Activated T-cell treated with anti-CD3 and anti-CD28 coated beads for 4 hours (primary cell): ENCODE measurements at regions not wholly inside any gene's neighbourhood (a gene's known extent, or its start where the extent isn't known, plus 50 kb on each side); places are given as distances from the start of the nearest gene placed in this dataset.
"Not testable (repeated sequence)": the region's sequence is repeated elsewhere in the genome, so short reads cannot be mapped to it uniquely, and the experiment has no call there.

Experiments
- DNase-seq: peaks from one replicate; pipeline ENCODE4 v3.0.0-alpha.2; 2020

DNA sequence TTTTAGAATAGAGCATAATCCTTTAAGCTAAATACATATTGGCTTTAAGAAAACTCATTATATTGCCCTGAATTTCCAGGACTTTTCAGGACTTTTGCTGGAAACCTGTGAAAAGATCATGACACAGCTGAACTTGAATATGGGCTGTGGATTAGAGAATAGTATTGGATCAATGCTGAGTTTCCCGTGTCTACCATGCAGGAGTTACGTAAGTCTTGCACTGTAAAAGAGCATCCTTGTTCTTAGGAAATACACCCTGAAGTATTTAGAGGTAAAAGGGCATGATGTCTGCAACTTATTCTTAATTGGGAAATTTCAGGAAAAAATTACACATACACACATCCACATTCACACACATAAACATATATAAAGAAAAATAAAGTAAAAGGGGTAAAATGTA is 82.1 kb downstream of the ZFP36L2 start:
- DNase-seq = no peak

DNA sequence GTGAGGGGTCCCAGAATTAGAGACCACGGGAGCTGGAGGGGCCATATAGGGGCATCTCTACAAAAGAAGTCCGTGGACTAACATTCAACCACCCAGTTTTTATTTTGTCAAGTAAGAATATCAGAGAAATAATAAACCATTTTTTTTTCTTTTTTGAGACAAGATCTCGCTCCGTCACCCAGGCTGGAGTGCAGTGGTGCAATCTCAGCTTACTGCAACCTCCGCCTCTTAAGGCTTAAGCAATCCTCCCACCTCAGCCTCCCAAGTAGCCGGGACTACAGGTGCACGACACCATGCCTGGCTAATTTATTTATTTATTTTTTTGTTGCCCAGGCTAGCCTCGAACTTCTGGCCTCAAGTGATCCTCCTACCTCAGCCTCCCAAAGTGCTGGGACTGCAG is 82.7 kb downstream of the ZFP36L2 start:
- DNase-seq = no peak

DNA sequence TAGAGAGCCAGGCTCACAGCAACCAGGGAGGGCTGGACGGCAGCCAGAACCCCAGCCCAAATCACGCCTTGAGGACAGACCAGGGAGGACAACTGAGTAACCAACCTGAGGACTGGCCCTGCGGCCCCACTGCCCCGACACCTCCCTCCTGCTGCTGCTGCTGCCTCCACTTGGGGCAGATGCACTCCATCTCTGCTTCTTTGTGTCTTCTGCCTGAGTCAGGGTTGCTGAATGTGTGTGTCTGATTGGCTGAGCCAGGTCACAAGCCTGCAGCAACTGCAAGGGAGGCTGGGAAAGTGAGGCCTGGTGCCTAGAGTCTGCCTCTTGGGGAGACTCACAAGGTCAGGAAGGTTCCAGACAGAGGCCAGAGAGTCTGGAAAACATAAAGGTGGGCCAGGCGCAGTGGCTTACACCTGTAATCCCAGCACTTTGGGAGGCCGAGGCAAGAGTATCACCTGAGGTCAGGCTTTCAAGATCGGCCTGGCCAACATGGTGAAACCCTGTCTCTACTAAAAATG is 83.4 kb downstream of the ZFP36L2 start:
- DNase-seq = no peak

DNA sequence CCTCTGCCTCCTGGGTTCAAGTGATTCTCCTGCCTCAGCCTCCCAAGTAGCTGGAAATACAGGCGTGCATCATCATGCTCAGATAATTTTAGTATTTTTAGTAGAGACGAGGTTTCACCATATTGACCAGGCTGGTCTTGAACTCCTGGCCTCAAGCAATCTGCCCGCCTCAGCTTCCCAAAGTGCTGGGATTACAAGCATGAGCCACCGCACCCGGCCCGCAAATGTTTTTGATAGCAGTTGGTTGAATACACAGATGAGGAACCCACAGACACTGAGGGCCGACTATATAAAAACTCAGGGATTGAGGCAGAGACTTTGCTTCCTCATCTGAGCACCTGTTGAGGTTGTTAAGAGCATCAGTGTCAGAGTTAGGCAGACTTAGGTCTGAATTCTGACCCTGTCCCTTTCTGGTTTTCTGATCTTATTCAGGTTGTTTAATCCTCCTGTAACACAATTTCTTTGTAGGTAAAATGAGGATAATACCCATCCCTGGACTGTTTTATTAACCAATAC is 84.7 kb downstream of the ZFP36L2 start:
- DNase-seq = not testable (repeated sequence)

DNA sequence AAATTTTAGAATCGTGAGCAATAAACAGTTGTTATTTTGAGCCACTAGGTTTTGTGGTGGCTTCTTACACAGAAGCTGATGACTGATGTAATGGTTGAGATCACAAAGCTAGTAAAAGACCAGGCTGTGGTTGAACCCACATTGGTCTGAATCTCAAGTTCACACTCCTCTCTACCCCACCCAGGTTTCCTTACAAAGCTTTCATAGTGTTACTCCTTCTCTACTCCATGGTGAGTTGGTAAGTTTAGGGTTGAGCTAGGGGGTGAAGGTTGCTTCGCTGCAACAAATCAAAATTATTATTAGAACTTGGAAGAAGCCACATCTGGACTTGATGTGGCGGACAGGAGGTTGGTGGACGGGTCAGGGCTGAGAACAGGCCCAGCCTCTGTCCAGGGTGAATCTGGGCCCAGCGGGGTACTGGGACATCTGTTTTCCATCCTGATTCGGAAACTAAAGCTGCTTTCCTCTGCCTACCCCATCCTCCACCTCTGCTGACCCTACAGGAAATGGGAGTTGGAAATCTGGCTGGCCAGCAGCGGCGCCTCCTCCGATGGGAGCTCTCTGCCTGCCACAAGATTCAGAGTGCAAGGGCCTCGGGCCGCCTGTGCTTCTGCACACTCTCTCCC is 86.3 kb downstream of the ZFP36L2 start:
- no peak for DNase-seq

DNA sequence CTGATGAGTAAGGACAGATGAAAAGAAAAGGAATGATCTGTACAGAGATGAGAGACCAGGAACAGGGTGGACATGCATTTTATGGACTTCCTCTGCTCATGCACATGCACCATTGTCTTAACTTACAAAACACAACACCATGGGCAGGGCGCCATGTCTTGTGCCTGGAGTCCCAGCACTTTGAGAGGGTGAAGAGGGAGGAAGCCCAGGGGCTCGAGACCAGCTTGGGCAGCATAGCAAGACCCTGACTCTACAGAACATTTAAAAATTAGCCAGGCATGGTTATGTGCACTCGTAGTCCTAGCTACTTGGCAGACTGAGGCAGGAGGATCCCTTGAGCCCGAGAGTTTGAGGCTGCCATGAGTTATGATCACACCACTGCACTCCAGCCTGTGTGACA is 86.9 kb downstream of the ZFP36L2 start:
- DNase-seq = no peak

DNA sequence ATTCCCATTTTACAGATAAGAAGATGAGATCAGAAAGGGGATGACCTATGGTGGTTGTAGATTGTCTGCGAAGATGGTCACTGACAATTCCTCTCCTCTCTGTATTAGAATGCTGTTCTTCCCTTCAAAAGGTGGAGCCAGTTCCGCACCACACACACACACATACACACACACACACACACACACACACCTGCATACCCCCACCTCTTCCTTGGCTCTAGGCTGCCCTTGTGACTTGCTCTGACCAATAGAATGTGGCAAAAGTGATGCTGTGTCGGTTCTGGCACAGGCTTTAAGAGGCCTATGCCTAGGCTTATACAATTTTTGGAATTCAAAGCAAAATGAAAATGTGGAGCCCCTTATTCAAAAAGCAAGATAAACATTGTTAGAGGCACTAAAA is 88.0 kb downstream of the ZFP36L2 start:
- no peak for DNase-seq

DNA sequence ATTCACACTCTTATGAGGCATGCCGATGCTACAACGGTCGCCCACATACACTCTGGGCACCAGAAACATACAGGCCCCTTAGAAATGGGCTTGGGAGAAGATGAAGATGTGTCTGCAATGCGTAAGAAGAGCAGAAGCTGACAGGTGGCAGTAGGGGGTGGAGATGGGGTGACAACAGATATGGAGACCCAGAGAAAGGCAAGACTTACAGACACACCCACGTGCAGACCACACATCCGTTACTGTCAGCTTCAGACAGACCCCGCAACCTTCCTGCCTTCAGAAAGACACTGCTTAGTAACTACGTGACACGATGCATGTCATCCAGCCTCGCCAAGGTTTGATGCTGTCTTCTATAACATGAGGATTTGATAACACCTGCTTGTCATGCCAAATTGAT is 89.5 kb downstream of the ZFP36L2 start:
- DNase-seq = peak; percentile 73

DNA sequence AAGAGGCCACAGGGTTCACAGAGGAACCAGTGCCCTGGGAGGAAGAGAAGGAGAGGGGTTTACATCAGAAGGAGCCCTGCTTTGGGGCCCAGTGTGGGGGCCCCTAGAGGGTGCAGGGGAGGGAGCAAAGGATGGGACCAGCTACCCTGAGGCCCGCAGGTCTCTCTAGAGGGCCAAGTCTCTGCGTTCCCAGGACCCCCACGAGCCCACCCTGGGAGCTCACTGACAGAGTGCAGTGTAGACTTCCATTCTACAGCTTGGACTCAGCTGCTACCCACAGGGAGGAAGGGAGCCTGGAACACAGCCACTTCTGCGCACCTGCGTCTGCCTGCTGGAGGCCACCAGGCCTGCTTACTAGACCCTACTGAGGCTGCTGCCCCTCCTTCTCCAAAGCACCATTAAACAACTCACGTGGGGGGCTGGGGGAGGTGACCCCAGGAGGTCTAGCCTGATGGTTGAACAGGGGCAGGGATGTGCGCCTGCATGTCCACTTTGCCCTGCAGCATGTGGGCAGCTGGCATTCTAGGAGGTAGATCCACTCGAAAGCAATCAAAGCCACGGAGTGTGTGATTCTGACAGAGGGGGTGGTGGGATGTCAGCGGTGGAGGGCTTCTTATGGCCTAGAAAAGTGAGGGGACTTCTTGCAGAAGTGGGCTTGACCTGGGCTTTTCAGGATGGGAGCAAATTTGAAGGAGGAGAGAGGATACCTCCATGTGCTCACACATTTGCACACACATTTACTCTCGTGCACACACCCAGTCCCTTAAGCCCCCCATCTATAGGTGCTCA is 90.2 kb downstream of the ZFP36L2 start:
- no peak for DNase-seq

DNA sequence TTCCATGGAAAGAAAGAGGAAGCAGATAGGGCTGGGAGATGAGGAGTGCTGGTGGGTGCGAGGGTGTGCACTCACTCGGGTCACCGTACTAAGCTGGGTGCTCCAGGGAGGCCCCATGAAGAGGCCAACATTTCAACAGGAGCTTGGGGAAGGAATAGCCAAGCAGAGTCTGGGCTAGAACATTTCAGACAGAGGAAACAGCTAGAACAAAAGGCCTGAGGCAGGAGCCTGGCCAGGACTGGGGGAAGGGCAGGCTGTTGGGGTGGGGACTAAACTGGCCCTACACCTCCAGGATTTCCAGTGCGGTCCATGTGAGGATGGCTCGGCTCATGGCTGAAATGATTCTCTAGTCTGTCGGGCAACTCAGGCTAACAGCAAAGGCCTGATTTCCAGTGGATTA is 90.8 kb downstream of the ZFP36L2 start:
- DNase-seq = no peak

DNA sequence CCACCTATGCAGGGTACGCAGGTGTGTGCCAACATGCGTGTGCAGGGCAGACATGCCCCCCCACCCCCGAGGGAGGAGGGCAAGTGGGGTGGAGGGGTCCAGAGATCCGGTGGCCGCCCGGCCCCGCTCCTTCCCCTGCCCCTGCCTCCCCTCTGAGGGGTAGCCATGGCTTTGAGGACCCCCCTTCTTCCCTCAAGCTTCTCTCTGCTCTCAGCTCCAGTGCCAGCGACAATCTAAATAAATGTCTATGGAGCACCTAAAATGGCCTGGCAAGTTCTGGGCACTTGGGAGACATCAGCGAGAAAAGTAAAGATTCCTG is 91.9 kb downstream of the ZFP36L2 start:
- DNase-seq = no peak

DNA sequence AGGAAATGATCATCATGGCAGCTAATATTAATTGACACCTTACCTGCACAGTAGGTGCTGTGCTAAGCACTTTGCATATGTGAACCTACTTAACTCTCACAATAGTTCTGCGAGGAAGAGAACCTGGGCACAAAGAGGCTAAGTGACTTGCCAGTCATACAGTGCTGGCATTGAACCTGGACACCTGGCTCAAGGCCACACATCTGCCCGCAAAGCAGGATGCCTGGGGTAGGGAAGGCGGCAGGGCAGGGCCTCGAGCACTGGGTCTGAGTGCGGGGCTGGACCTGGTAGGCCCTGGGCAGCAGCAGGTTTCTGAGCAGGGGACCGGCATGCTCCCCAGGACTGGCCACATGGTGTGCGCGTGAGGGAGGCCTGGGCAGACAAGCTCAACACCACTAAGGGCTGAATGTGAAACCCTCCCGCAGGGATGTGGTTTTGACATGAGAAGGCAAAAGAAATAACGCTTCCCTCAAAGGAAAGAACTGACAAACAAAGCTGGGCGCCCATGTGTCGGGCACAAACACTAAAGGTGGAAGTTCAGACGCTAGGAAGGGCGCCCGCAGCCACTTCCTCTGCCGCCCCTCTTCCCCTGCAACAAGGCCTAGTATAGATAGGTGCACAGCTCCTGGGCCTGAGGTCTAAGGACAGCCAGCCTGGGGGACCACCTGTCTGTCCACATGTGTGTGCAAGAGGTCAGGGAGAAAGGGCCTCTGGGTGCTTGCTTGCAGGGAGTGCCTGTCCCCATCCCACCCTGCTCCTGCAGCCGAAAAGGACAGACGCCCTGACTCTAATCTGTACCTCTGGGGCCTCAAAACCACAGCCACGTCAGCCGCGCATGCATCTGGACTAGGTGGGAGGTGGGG is 92.5 kb downstream of the ZFP36L2 start:
- DNase-seq = peak; percentile 53

DNA sequence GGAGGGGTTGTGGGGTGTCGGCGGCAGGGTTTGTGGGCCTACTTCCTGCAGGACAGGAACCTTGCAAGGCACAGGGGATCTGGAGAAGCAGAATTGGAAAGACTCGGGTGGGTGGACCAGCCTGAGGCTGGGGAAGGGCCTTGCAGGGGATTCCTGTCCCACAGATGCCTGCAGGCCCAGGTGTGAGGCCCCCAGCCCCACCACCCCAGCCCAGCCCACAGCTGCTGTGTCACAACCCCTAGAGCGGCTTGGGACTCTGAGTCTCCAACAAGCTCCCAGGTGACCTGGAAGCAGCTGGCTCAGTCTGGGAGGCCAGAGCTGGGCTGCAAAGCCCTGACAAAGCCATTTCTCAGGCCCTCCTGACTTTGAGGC is 93.1 kb downstream of the ZFP36L2 start:
- no peak for DNase-seq

DNA sequence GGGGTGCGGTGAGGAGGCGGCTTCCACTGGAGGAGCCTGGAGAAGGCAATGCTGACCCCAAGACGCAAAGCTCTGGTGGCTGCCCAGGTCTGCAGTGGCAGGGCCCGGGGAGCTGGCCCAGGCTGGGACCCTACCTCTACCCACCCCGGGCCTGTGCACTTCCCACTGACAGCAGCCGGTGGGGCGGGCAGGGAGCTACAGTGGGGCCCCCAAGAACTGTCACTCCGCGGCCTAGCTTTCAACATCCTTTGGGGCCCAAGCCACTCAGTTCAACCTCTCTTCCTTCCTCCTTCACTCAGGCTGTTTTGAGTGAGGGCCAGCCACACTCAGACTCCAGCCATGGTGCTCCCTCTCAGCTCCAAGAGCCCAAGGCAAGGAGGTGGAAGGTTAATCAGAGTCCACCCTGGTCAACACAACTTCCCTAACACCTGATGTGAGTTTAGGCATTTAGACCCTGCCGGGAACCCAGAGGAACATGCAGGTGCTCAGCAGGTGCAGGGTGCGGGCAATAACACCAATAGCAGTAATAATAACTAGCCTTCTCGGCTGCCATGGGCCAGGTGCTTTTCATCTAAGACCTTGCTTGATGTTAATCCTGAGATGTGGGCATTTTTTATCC is 93.6 kb downstream of the ZFP36L2 start:
- DNase-seq = no peak

DNA sequence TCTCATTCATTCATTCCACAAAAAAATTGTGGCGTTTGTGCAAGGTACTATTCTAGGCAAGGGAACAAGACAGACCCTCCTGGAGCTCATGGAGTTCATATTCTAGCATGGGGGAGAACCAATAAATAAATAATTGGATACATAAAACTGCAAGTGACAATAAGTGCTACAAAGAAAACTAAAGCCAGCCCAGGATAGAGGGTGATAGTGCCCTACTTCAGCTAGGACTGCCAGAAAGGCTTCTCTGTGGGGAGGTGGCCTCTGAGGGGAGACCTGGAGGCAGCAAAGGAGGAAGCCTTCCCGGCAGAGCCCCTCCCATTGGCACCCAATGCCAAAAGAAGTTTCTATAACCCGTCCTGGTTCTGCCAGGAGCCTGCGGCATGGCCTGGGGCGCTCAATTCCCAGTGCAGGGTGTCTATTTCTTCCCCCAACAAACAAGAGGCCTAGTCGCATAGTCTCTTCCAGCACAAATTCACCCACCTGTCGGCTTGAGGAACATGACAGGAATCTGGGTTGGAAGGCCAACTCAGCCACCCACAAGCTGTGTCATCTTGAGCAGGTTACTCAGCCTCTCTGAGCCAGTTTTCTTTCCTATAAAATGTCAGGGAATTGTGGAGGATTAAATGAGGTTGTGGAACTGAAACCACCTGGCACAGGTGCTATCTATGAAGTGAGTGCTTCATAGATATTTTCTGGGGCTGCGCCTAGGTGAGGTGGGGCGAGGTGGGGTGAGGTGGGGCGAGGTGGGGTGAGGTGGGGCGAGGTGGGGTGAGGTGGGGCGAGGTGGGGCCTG is 94.3 kb downstream of the ZFP36L2 start:
- no peak for DNase-seq

DNA sequence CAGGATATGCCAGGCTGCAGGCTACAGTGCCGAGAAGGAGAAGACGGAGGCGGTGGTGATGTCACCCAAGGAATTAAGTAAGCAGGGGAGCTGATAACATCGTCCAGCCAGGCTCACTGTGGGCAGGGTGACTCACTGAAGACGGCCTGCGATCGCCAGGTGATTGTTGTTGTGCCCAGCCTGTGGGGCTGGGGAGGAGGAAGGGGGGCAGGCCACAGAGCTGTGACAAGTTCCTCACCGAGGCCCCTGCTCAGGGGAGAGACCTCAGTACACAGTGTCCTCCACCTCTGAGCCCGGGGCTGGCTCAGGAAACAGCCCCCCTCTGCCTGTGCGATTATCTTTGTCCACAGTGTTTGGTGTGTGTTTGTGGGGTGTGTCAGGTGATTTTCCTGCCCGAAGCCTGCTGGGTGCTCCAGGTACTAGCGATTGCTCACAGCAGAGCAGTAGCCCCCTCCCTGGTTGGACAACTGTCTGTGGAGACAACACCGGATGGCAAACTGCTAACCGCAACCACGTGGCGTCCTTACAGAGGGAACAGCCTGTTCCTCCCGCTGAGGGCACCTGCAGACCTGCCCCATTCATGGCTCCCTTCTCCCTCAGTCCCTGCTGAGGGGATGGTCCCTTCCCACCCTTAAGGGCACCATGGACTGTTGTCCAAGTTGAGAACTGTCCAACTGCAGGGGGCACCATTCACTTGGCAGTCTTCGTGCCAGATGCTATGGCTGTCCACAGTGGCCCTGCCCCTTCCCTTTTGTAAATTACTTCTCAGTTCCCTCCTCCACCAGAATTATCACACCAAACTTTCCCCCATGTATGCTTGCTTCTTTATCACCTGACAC is 95.1 kb downstream of the ZFP36L2 start:
- peak; percentile 53 for DNase-seq

DNA sequence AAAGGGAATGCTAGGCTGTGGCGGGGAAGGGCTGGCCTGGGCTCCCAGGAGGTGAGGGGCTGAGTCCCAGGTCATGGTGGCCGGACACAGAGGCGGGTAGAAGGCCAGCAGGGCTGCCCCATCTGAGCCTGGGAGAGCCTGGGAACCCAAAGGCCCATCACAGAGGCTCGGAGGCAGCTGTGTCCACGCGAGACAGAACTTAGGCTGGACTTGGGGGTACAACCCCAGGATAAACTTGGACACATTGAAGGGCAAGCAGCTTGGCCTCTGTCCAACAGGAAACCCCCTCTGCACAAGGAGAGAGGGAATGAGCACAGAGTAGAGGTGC is 95.9 kb downstream of the ZFP36L2 start:
- DNase-seq = no peak

DNA sequence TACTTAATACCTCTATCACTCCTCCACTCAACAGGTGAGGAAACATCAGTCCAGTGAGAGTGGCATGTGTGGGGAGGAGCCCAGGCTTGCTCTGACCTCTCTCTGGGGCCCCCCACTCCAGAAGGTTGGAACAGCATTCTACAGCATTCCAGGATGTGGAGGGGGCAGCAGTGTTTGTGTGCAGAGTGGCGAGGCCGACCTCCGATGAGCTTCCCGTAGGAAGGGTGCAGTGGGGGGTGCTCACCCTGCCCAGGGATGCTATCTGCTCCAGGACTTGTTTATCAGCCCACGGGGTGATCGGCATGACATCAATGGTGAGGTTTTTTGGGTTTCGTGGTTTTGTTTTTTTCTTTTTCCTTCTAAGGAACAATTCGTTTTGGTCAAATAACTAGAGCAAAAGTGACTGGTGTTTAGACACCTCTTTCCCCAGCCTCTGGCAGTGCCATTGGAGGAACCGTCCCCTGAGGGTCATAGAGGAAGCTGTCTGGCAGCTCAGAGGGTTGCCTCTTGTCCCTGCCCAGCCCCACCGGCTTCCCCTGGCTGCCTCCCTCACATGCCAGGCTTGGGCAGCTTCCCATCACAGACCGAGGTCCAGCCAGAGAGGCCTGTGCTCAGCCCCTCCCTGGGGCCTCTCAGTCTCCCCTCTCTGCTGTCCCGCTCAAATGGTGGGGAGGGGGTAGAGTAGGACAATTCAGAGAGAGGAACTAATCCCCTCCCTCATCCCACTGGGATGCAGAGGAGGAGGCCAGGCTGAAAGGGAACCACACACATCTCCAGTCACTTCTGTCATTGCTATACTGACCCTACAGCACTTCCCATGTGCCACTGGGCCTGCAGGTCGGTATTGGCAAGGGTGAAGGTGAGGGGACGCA is 96.5 kb downstream of the ZFP36L2 start:
- no peak for DNase-seq

DNA sequence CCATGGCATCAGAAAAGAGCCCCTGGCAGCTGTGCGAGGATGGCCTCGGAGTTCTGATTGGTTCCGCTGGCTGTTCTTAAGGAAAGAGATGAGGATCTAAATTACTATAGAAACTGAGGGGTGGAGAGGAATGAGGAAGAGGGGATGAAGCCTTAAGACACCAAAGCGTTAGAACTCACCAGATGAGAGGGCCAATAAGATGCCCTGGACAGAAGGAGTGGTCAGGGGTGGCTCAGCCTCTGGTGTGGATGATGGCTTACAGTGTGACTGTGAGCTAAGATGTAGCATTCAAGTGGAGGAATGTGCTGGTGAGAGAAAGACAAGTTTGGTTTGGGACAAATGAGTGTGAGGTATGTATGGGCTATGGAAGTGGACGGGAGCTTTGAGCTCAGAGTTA is 97.8 kb downstream of the ZFP36L2 start:
- DNase-seq = no peak

DNA sequence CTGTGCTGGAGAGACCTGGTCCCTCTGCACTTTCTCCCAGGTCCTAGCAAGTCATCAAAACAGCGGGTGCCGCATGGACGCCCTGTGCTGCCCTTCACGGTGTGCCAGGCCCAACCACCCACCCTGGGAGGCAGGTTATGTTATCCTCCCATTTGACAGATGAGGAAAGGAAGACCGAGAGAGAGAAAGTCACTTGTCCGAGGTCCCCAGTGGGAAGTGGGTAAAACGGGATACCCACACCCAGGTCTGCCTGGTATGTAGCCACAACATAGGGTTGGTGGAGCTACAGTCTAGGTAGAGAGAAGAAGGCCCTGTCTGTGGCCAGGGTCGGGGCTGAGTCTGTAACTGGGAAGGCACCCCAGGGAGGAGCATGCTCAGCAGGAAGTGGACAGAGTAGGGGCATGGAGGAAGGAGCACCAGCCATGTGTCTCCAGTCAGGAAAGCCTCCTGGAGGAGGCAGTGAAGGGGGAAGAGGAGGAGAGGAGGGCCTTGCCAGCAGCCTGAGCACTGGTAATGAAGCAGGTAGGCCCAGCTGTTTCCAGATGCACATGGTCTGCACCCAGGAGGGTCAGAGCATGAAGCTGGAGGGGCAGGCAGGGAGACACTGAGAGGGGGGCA is 98.4 kb downstream of the ZFP36L2 start:
- DNase-seq = no peak
